ENCODE measurements at regions not wholly inside any gene's neighbourhood (a gene's known extent, or its start where the extent isn't known, plus 50 kb on each side); places are given as distances from the start of the nearest gene placed in this dataset.

DNA sequence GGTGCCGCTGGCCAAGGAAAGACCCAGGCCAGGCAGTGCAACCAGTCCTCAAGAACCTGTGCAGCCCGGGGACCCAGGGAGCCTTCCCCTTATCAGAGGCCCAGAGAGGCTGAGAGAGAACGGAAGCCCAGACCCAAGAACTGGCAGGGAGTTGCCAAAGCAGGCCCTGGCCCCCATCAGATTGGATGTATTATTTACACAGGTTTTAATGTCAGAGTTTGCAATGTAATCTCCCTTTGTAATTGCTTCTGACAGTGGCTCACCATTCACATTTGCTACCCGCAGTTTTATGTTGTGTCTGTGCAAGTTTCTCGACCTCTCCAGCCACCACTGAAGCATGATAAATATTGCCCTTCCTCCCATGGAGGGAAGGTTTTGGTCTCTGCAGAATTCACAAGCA is 660.9 kb downstream of the LIG4 start (continued):
- TF ChIP-seq, protein P1, sequence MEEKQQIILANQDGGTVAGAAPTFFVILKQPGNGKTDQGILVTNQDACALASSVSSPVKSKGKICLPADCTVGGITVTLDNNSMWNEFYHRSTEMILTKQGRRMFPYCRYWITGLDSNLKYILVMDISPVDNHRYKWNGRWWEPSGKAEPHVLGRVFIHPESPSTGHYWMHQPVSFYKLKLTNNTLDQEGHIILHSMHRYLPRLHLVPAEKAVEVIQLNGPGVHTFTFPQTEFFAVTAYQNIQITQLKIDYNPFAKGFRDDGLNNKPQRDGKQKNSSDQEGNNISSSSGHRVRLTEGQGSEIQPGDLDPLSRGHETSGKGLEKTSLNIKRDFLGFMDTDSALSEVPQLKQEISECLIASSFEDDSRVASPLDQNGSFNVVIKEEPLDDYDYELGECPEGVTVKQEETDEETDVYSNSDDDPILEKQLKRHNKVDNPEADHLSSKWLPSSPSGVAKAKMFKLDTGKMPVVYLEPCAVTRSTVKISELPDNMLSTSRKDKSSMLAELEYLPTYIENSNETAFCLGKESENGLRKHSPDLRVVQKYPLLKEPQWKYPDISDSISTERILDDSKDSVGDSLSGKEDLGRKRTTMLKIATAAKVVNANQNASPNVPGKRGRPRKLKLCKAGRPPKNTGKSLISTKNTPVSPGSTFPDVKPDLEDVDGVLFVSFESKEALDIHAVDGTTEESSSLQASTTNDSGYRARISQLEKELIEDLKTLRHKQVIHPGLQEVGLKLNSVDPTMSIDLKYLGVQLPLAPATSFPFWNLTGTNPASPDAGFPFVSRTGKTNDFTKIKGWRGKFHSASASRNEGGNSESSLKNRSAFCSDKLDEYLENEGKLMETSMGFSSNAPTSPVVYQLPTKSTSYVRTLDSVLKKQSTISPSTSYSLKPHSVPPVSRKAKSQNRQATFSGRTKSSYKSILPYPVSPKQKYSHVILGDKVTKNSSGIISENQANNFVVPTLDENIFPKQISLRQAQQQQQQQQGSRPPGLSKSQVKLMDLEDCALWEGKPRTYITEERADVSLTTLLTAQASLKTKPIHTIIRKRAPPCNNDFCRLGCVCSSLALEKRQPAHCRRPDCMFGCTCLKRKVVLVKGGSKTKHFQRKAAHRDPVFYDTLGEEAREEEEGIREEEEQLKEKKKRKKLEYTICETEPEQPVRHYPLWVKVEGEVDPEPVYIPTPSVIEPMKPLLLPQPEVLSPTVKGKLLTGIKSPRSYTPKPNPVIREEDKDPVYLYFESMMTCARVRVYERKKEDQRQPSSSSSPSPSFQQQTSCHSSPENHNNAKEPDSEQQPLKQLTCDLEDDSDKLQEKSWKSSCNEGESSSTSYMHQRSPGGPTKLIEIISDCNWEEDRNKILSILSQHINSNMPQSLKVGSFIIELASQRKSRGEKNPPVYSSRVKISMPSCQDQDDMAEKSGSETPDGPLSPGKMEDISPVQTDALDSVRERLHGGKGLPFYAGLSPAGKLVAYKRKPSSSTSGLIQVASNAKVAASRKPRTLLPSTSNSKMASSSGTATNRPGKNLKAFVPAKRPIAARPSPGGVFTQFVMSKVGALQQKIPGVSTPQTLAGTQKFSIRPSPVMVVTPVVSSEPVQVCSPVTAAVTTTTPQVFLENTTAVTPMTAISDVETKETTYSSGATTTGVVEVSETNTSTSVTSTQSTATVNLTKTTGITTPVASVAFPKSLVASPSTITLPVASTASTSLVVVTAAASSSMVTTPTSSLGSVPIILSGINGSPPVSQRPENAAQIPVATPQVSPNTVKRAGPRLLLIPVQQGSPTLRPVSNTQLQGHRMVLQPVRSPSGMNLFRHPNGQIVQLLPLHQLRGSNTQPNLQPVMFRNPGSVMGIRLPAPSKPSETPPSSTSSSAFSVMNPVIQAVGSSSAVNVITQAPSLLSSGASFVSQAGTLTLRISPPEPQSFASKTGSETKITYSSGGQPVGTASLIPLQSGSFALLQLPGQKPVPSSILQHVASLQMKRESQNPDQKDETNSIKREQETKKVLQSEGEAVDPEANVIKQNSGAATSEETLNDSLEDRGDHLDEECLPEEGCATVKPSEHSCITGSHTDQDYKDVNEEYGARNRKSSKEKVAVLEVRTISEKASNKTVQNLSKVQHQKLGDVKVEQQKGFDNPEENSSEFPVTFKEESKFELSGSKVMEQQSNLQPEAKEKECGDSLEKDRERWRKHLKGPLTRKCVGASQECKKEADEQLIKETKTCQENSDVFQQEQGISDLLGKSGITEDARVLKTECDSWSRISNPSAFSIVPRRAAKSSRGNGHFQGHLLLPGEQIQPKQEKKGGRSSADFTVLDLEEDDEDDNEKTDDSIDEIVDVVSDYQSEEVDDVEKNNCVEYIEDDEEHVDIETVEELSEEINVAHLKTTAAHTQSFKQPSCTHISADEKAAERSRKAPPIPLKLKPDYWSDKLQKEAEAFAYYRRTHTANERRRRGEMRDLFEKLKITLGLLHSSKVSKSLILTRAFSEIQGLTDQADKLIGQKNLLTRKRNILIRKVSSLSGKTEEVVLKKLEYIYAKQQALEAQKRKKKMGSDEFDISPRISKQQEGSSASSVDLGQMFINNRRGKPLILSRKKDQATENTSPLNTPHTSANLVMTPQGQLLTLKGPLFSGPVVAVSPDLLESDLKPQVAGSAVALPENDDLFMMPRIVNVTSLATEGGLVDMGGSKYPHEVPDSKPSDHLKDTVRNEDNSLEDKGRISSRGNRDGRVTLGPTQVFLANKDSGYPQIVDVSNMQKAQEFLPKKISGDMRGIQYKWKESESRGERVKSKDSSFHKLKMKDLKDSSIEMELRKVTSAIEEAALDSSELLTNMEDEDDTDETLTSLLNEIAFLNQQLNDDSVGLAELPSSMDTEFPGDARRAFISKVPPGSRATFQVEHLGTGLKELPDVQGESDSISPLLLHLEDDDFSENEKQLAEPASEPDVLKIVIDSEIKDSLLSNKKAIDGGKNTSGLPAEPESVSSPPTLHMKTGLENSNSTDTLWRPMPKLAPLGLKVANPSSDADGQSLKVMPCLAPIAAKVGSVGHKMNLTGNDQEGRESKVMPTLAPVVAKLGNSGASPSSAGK (IDR thresholded peaks at IDR 0.05), result no peak
- TF ChIP-seq, protein P2, sequence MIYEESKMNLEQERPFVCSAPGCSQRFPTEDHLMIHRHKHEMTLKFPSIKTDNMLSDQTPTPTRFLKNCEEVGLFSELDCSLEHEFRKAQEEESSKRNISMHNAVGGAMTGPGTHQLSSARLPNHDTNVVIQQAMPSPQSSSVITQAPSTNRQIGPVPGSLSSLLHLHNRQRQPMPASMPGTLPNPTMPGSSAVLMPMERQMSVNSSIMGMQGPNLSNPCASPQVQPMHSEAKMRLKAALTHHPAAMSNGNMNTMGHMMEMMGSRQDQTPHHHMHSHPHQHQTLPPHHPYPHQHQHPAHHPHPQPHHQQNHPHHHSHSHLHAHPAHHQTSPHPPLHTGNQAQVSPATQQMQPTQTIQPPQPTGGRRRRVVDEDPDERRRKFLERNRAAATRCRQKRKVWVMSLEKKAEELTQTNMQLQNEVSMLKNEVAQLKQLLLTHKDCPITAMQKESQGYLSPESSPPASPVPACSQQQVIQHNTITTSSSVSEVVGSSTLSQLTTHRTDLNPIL (CRISPR knock-in tag; IDR thresholded peaks at IDR 0.05), result no peak
- TF ChIP-seq HDAC8 (tag; IDR thresholded peaks at IDR 0.05), result no peak
- TF ChIP-seq PHTF2 (CRISPR knock-in tag; IDR thresholded peaks at IDR 0.05), result no peak
- TF ChIP-seq, protein P3, sequence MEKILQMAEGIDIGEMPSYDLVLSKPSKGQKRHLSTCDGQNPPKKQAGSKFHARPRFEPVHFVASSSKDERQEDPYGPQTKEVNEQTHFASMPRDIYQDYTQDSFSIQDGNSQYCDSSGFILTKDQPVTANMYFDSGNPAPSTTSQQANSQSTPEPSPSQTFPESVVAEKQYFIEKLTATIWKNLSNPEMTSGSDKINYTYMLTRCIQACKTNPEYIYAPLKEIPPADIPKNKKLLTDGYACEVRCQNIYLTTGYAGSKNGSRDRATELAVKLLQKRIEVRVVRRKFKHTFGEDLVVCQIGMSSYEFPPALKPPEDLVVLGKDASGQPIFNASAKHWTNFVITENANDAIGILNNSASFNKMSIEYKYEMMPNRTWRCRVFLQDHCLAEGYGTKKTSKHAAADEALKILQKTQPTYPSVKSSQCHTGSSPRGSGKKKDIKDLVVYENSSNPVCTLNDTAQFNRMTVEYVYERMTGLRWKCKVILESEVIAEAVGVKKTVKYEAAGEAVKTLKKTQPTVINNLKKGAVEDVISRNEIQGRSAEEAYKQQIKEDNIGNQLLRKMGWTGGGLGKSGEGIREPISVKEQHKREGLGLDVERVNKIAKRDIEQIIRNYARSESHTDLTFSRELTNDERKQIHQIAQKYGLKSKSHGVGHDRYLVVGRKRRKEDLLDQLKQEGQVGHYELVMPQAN (IDR thresholded peaks at IDR 0.05; ENCODE audit: borderline replicate concordance), result no peak
- no peak for TF ChIP-seq KDM4B (IDR thresholded peaks at IDR 0.05; ENCODE audit: borderline replicate concordance in 2 of 2, low read depth in 1 of 2)
- no peak for TF ChIP-seq ZSCAN29 (IDR thresholded peaks at IDR 0.05)
- TF ChIP-seq, protein P4, sequence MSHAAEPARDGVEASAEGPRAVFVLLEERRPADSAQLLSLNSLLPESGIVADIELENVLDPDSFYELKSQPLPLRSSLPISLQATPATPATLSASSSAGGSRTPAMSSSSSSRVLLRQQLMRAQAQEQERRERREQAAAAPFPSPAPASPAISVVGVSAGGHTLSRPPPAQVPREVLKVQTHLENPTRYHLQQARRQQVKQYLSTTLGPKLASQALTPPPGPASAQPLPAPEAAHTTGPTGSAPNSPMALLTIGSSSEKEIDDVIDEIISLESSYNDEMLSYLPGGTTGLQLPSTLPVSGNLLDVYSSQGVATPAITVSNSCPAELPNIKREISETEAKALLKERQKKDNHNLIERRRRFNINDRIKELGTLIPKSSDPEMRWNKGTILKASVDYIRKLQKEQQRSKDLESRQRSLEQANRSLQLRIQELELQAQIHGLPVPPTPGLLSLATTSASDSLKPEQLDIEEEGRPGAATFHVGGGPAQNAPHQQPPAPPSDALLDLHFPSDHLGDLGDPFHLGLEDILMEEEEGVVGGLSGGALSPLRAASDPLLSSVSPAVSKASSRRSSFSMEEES (CRISPR knock-in tag; IDR thresholded peaks at IDR 0.05), result no peak
- TF ChIP-seq NRF1 (conservative IDR thresholded peaks at IDR 0.05 in 1 of 2, IDR thresholded peaks at IDR 0.05 in 1 of 2), result no peak
- no peak for TF ChIP-seq BACH1 (tag; IDR thresholded peaks at IDR 0.05)
- no peak for TF ChIP-seq SAFB2 (IDR thresholded peaks at IDR 0.05; ENCODE audit: borderline replicate concordance, low read depth, low read length, severe bottlenecking)

Measured in K562 (cell line).